H1 (cell line): ENCODE measurements at regions not wholly inside any gene's neighbourhood (a gene's known extent, or its start where the extent isn't known, plus 50 kb on each side); places are given as distances from the start of the nearest gene placed in this dataset.

ENCODE experiments used
- CTCF ChIA-PET: fragments of 300-600 bp; sonication (Branson Sonifier 250); formaldehyde crosslinking; loops from one replicate; lab custom pipeline; 2021; ENCODE audit not compliant: partially characterized antibody; lab: Charles Lee
- POLR2A ChIA-PET: fragments of 300-600 bp; sonication (Branson Sonifier 250); formaldehyde crosslinking; loops from one replicate; lab custom pipeline; 2021; ENCODE audit warnings: inconsistent platforms; ENCODE audit not compliant: partially characterized antibody; lab: Charles Lee
- DNase-seq, 2 experiments: peaks; one replicate each; pipeline versions ENCODE4 v3.0.0 to v3.0.0-alpha.2; 2010 to 2022; ENCODE audit warnings: low spot score in 2 of 2, low read depth in 1 of 2, mixed read lengths in 1 of 2
- FAIRE-seq: peaks from 2 replicates; lab custom pipeline; 2011; peaks lifted over from hg19 to GRCh38; lab: Jason Lieb, UNC
- H2AFZ ChIP-seq: 2 replicates; pipeline ENCODE4 v1.8.1; 2012; ENCODE audit warnings: low read length, inconsistent platforms
- H2AK5ac ChIP-seq: 2 replicates; pipeline ENCODE4 v1.6.1; 2013; ENCODE audit warnings: low read depth, low read length
- H2BK120ac ChIP-seq: replicated peaks from 2 replicates; pipeline ENCODE3; 2013; ENCODE audit warnings: low read depth, low read length, inconsistent platforms
- H2BK12ac ChIP-seq: 2 replicates; pipeline ENCODE4 v1.6.1; 2013; ENCODE audit warnings: low read depth, low read length
- H2BK15ac ChIP-seq: 2 replicates; pipeline ENCODE4 v1.6.1; 2013; ENCODE audit warnings: low read length
- H2BK20ac ChIP-seq: 2 replicates; pipeline ENCODE4 v1.6.1; 2013; ENCODE audit warnings: low read length
- H2BK5ac ChIP-seq: 2 replicates; pipeline ENCODE4 v1.6.1; 2013; ENCODE audit warnings: low read depth, low read length
- H3K14ac ChIP-seq: 2 replicates; pipeline ENCODE4 v1.6.1; 2013; ENCODE audit warnings: inconsistent platforms; ENCODE audit not compliant: insufficient read length
- H3K18ac ChIP-seq: 2 replicates; pipeline ENCODE4 v1.6.1; 2013; ENCODE audit warnings: low read length; ENCODE audit errors: extremely low read depth
- H3K23ac ChIP-seq: 2 replicates; pipeline ENCODE4 v1.6.1; 2013; ENCODE audit warnings: inconsistent platforms; ENCODE audit not compliant: insufficient read length
- H3K23me2 ChIP-seq: 2 replicates; pipeline ENCODE4 v1.6.1; 2013; ENCODE audit warnings: low read depth, low read length
- H3K27ac ChIP-seq: 2 replicates; pipeline ENCODE4 v1.6.1; 2011; ENCODE audit warnings: low read depth, low read length, inconsistent platforms
- H3K27me3 ChIP-seq, 4 experiments: replicated peaks in 1 of 4; 1 replicate in 1 of 4; 2 replicates in 3 of 4; pipeline versions ENCODE4 v1.6.1 to v1.8.1; 2011 to 2013; ENCODE audit warnings: low read length in 3 of 4, mild to moderate bottlenecking in 3 of 4, inconsistent platforms in 2 of 4, mixed read lengths in 2 of 4, moderate library complexity in 1 of 4; ENCODE audit not compliant: control insufficient read depth in 3 of 4, insufficient read depth in 3 of 4; ENCODE audit errors: extremely low read depth in 1 of 4
- H3K36me3 ChIP-seq, 4 experiments: 2 replicates each; pipeline versions ENCODE4 v1.6.1 to v1.8.1; 2011 to 2013; ENCODE audit warnings: mild to moderate bottlenecking in 4 of 4, low read length in 3 of 4, moderate library complexity in 2 of 4, control low read depth in 1 of 4, inconsistent platforms in 1 of 4; ENCODE audit not compliant: insufficient read depth in 4 of 4, control insufficient read depth in 2 of 4
- H3K4ac ChIP-seq: replicated peaks from 2 replicates; pipeline ENCODE3; 2013; ENCODE audit warnings: low read length, low read depth, mixed read lengths, inconsistent platforms; ENCODE audit not compliant: insufficient read length
- H3K4me1 ChIP-seq, 4 experiments: replicated peaks in 1 of 4; 1 replicate in 1 of 4; 2 replicates in 3 of 4; pipeline versions ENCODE4 v1.6.1 to v1.8.1; 2011 to 2013; ENCODE audit warnings: low read length in 3 of 4, inconsistent platforms in 2 of 4, mixed read lengths in 1 of 4; ENCODE audit not compliant: insufficient read depth in 4 of 4, control insufficient read depth in 3 of 4
- H3K4me2 ChIP-seq, 2 experiments: 2 replicates each; pipeline versions ENCODE4 v1.6.1 to v1.8.1; 2011 to 2013; ENCODE audit warnings: low read depth in 2 of 2, low read length in 2 of 2, control low read depth in 1 of 2, inconsistent platforms in 1 of 2, mild to moderate bottlenecking in 1 of 2; ENCODE audit not compliant: insufficient read depth in 1 of 2
- H3K4me3 ChIP-seq, 4 experiments: fragments of 200-600, 300-600 bp in 1 of 4; sonication (generic), shearing (Covaris generic), sonication (Bioruptor Twin) in 1 of 4; 2 replicates each; pipeline versions ENCODE4 v1.5.1 to v1.8.1; 2011 to 2016; ENCODE audit warnings: low read length in 4 of 4, low read depth in 3 of 4, control low read depth in 2 of 4, inconsistent platforms in 2 of 4, mild to moderate bottlenecking in 2 of 4, mixed read lengths in 1 of 4, moderate library complexity in 1 of 4; ENCODE audit not compliant: insufficient read depth in 2 of 4; ENCODE audit errors: extremely low read depth in 1 of 4
- H3K56ac ChIP-seq: replicated peaks from 2 replicates; pipeline ENCODE3; 2013; ENCODE audit warnings: low read depth, mild to moderate bottlenecking, mixed read lengths, low read length, inconsistent platforms; ENCODE audit not compliant: insufficient read length
- H3K79me1 ChIP-seq: 2 replicates; pipeline ENCODE4 v1.6.1; 2013; ENCODE audit warnings: low read depth, low read length, control low read depth
- H3K79me2 ChIP-seq, 2 experiments: 2 replicates each; pipeline versions ENCODE4 v1.6.1 to v1.8.1; 2012 to 2013; ENCODE audit warnings: low read length in 2 of 2, mild to moderate bottlenecking in 2 of 2, inconsistent platforms in 1 of 2; ENCODE audit not compliant: insufficient read depth in 2 of 2, control insufficient read depth in 1 of 2
- H3K9ac ChIP-seq, 4 experiments: replicated peaks in 1 of 4; 1 replicate in 1 of 4; 2 replicates in 3 of 4; pipeline versions ENCODE4 v1.6.1 to v1.8.1; 2011 to 2013; ENCODE audit warnings: low read depth in 3 of 4, low read length in 3 of 4, control low read depth in 2 of 4, mild to moderate bottlenecking in 2 of 4, moderate library complexity in 2 of 4, inconsistent platforms in 1 of 4; ENCODE audit errors: extremely low read depth in 1 of 4
- H3K9me3 ChIP-seq, 2 experiments: 2 replicates each; pipeline versions ENCODE4 v1.6.1 to v1.8.1; 2012 to 2013; ENCODE audit warnings: mild to moderate bottlenecking in 2 of 2, moderate library complexity in 2 of 2, control low read depth in 1 of 2, inconsistent platforms in 1 of 2, low read depth in 1 of 2, low read length in 1 of 2, mixed read lengths in 1 of 2; ENCODE audit not compliant: insufficient read depth in 2 of 2
- H4K20me1 ChIP-seq, 2 experiments: replicated peaks in 1 of 2; 2 replicates each; pipeline versions ENCODE3 to v1.8.1; 2011 to 2013; ENCODE audit warnings: inconsistent platforms in 2 of 2, low read length in 2 of 2, mild to moderate bottlenecking in 1 of 2; ENCODE audit not compliant: insufficient read depth in 2 of 2, control insufficient read depth in 1 of 2
- H4K5ac ChIP-seq: 2 replicates; pipeline ENCODE4 v1.6.1; 2013; ENCODE audit warnings: low read length, low read depth, mixed read lengths, inconsistent platforms; ENCODE audit not compliant: insufficient read length
- H4K8ac ChIP-seq: 2 replicates; pipeline ENCODE4 v1.8.0; 2013; ENCODE audit warnings: mild to moderate bottlenecking, moderate library complexity, low read length, inconsistent platforms; ENCODE audit not compliant: insufficient read depth; ENCODE audit errors: extremely low read depth
- H4K91ac ChIP-seq: replicated peaks from 2 replicates; pipeline ENCODE3; 2013; ENCODE audit warnings: low read length, mixed read lengths, inconsistent platforms; ENCODE audit not compliant: insufficient read length
- BRCA1 ChIP-seq: IDR thresholded peaks from 2 replicates; pipeline ENCODE4 v1.6.1; 2012; ENCODE audit warnings: low read depth, low read length, improper control_type of control experiment
- CBX5 ChIP-seq: fragments of 300-800, 300-1000 bp; sonication (generic); IDR thresholded peaks from 2 replicates; pipeline ENCODE4 v1.7.1; 2016; ENCODE audit warnings: antibody characterized with exemption, low read length, low read depth
- E2F6 ChIP-seq: IDR thresholded peaks from 2 replicates; pipeline ENCODE4 v1.6.1; 2012; ENCODE audit warnings: inconsistent platforms
- EP300 ChIP-seq, 2 experiments: IDR thresholded peaks; 1 replicate in 1 of 2; 2 replicates in 1 of 2; pipeline ENCODE4 v1.6.1; 2011 to 2012; ENCODE audit warnings: low read depth in 2 of 2, low read length in 2 of 2, mild to moderate bottlenecking in 2 of 2, borderline replicate concordance in 1 of 2, inconsistent platforms in 1 of 2, moderate library complexity in 1 of 2
- EZH2 ChIP-seq: fragments of 200-600 bp; sonication (generic); IDR thresholded peaks from 2 replicates; pipeline ENCODE4 v1.7.1; 2012; ENCODE audit warnings: low read depth, mild to moderate bottlenecking, moderate library complexity, low read length, inconsistent platforms; ENCODE audit not compliant: severe bottlenecking
- RFX5 ChIP-seq: IDR thresholded peaks from 2 replicates; pipeline ENCODE4 v1.6.1; 2011; ENCODE audit warnings: low read depth, low read length, improper control_type of control experiment, borderline replicate concordance
- SAP30 ChIP-seq: fragments of 300-600 bp; sonication (generic); IDR thresholded peaks from 2 replicates; pipeline ENCODE4 v1.7.1; 2012; ENCODE audit warnings: low read length, moderate library complexity, mild to moderate bottlenecking, inconsistent platforms; ENCODE audit not compliant: insufficient read depth, insufficient replicate concordance
- SIN3A ChIP-seq, 2 experiments: IDR thresholded peaks in 1 of 2; conservative IDR thresholded peaks in 1 of 2; 2 replicates each; pipeline ENCODE4 v1.6.1; 2011 to 2012; ENCODE audit warnings: low read length in 2 of 2, improper control_type of control experiment in 1 of 2, low read depth in 1 of 2, mild to moderate bottlenecking in 1 of 2
- SIRT6 ChIP-seq: IDR thresholded peaks from one replicate; pipeline ENCODE4 v1.7.1; 2012; ENCODE audit warnings: low read length, inconsistent platforms
- TCF12 ChIP-seq: IDR thresholded peaks from 2 replicates; pipeline ENCODE4 v1.6.1; 2011; ENCODE audit warnings: low read depth, mild to moderate bottlenecking, low read length
- ZNF274 ChIP-seq: IDR thresholded peaks from 2 replicates; pipeline ENCODE4 v1.7.0; 2012; ENCODE audit warnings: low read length, borderline replicate concordance; ENCODE audit errors: extremely low read depth
- WGBS, 2 experiments: shearing (Covaris generic) in 1 of 2; methylation state at CpG; one replicate each; pipeline versions ENCODE4 v1.1.6 to v1.1.7; 2013 to 2015; ENCODE audit warnings: low lambda C conversion rate in 2 of 2, mixed read lengths in 2 of 2, inconsistent platforms in 1 of 2, low coverage in 1 of 2, missing lambda C conversion rate in 1 of 2; ENCODE audit not compliant: insufficient replicate concordance in 2 of 2, insufficient coverage in 1 of 2, insufficient read length in 1 of 2; ENCODE audit errors: extremely low coverage in 1 of 2, missing lambda C conversion rate in 1 of 2; 5-methylcytosine and 5-hydroxymethylcytosine counted together
- TF ChIP-seq, protein P1 (sequence below): IDR thresholded peaks from 2 replicates; pipeline ENCODE4 v1.6.1; 2011; ENCODE audit warnings: low read depth, mild to moderate bottlenecking, low read length; ENCODE audit not compliant: insufficient read depth

DNA sequence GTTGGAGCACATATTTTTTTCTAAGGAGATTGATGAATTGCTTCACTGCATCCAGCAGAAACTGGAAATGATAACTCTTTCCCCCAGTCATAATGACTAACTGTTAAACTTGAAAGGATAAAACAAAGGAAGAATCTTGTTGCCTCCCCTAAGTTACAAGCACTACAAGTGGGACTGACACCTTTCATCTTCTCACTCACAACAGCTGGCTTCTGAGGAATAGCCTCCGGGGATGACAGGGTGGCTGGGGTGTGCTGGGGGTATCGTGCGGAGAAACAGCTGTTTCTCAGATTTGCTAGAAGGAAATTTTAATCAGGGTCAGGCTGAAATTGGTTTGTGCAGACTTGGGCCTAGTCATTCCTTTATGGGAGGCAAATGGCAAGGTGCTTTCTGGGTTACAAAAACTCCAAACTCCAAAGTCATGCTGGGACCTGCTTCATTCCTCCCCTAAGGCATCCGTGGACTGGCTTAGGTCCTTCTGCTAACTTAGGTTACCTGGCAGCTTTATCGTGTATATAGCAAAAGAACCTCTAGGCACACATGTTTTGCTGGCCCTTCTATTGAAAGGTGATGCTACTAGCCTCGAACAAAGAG, 557.2 kb downstream of the TOX3 start:
- no peak for FAIRE-seq
- ChIA-PET CTCF (interaction anchor here (0.8 to 1.4 kb wide), 2 partner anchors 10 to 177 kb away, joined by 3 to 4 read pairs; no protein-coding TSS in a partner anchor), POLR2A (no interaction called here)
- Histone ChIP-seq H2BK120ac (no peak overlapping the region), H3K9ac (no peak overlapping the region), H3K9me3 (no peaks in the 10 kb centered on the region), H3K27me3 (no peaks in the 10 kb centered on the region), H3K4me1 (no peaks in the 10 kb centered on the region), H3K27ac (no peak overlapping the region), H2BK15ac (no peak overlapping the region), H3K18ac (no peak overlapping the region), H4K20me1 (no peaks in the 10 kb centered on the region), H2BK12ac (no peak overlapping the region), H3K4me2 (no peak overlapping the region), H3K4me3 (no peak overlapping the region), H2AK5ac (no peak overlapping the region), H2AFZ (no peak overlapping the region), H3K4ac (no peak overlapping the region), H3K79me2 (no peaks in the 10 kb centered on the region), H4K91ac (no peak overlapping the region), H3K23ac (no peak overlapping the region), H2BK20ac (no peak overlapping the region), H3K56ac (no peak overlapping the region), H3K14ac (no peak overlapping the region), H4K5ac (no peak overlapping the region), H3K79me1 (no peaks in the 10 kb centered on the region), H4K8ac (no peak overlapping the region), H3K36me3 (no peaks in the 10 kb centered on the region), H3K23me2 (peaks cover 1% of the 10 kb centered on the region; the same call in 1 of the 2 replicates), H2BK5ac (no peak overlapping the region)
- WGBS, 2 experiments = 84% methylated on average over 6 of the region's 6 CpGs; no CpG with 5 or more reads in 1 of the 2 experiments
- no peak for DNase-seq
- TF ChIP-seq RFX5 (no peak), CBX5 (no peak), SIN3A (conservative IDR thresholded peaks at IDR 0.05 in 1 of 2, IDR thresholded peaks at IDR 0.05 in 1 of 2; ENCODE audit: low read depth in 1 of 2, low read length in 2 of 2) (no peak), SIRT6 (no peak), E2F6 (no peak), TCF12 (no peak), EZH2 (no peak), SAP30 (no peak), ZNF274 (no peak), BRCA1 (no peak), EP300 (IDR thresholded peaks at IDR 0.05; ENCODE audit: borderline replicate concordance in 1 of 2, low read depth in 2 of 2, low read length in 2 of 2) (no peak)
- TF ChIP-seq, protein P1, sequence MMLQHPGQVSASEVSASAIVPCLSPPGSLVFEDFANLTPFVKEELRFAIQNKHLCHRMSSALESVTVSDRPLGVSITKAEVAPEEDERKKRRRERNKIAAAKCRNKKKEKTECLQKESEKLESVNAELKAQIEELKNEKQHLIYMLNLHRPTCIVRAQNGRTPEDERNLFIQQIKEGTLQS = no peak
